Tibial nerve (tissue), 4 donors: ENCODE measurements at regions not wholly inside any gene's neighbourhood (a gene's known extent, or its start where the extent isn't known, plus 50 kb on each side); places are given as distances from the start of the nearest gene placed in this dataset.

ENCODE experiments used
- CTCF ChIP-seq, 5 experiments: fragments of 200-600 bp in 3 of 5; fragments of 450-650 bp in 2 of 5; sonication (generic) in 3 of 5; IDR thresholded peaks; one replicate each; pipeline ENCODE4 v1.5.1; 2016 to 2019; ENCODE audit warnings: antibody characterized with exemption in 5 of 5, mild to moderate bottlenecking in 3 of 5, moderate library complexity in 2 of 5
- EP300 ChIP-seq, 2 donors: sonication (generic); formaldehyde crosslinking; IDR thresholded peaks; one replicate each; pipeline ENCODE4 v1.6.1; 2017; ENCODE audit warnings: antibody characterized with exemption in 2 of 2, mild to moderate bottlenecking in 1 of 2
- POLR2A ChIP-seq, 2 donors: fragments of 450-650 bp; IDR thresholded peaks; one replicate each; pipeline ENCODE4 v1.6.1; 2017; ENCODE audit warnings: antibody characterized with exemption in 2 of 2, mild to moderate bottlenecking in 2 of 2, moderate library complexity in 2 of 2

- no peak for TF ChIP-seq CTCF (IDR thresholded peaks at IDR 0.05)
- TF ChIP-seq EP300 (IDR thresholded peaks at IDR 0.05), result no peak
- TF ChIP-seq POLR2A (IDR thresholded peaks at IDR 0.05), result no peak
Observed at GRCh38 chr19:41505105-41505504, 62.1 kb downstream of the ERICH4 start.
